ENCODE measurements at regions not wholly inside any gene's neighbourhood (a gene's known extent, or its start where the extent isn't known, plus 50 kb on each side); places are given as distances from the start of the nearest gene placed in this dataset.

DNA sequence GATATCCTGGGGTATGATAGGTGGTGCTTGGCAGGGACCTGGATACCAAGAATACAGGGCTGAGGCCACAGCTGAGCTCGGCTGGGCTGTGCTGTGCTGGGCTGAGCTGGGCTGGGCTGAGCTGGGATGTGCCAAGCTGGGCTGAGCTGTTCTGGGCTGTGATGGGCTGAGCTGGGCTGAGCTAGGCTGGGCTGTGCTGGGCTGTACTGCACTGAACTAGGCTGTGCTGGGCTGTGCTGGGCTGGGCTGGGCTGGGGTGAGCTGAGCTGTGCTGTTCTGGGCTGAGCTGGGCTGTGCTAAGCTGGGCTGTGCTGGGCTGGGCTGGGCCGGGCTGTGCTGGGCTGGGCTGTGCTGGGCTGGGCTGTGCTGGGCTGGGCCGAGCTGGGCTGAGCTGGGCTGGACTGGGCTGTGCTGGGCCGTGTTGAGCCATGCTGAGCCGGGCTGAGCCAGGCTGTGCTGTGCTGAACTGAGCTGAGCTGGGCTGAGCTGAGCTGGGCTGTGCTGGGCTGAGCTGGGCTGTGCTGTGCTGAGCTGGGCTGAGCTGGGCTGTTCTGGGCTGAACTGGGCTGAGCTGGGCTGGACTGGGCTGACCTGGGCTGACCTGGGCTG lies 94.7 kb upstream of the ACTRT2 start:
- TF ChIP-seq, protein P1, sequence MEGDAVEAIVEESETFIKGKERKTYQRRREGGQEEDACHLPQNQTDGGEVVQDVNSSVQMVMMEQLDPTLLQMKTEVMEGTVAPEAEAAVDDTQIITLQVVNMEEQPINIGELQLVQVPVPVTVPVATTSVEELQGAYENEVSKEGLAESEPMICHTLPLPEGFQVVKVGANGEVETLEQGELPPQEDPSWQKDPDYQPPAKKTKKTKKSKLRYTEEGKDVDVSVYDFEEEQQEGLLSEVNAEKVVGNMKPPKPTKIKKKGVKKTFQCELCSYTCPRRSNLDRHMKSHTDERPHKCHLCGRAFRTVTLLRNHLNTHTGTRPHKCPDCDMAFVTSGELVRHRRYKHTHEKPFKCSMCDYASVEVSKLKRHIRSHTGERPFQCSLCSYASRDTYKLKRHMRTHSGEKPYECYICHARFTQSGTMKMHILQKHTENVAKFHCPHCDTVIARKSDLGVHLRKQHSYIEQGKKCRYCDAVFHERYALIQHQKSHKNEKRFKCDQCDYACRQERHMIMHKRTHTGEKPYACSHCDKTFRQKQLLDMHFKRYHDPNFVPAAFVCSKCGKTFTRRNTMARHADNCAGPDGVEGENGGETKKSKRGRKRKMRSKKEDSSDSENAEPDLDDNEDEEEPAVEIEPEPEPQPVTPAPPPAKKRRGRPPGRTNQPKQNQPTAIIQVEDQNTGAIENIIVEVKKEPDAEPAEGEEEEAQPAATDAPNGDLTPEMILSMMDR (IDR thresholded peaks at IDR 0.05), result no peak
- H3K27ac ChIP-seq, result peak overlapping the region; percentile 87 to 88
- H3K4me1 ChIP-seq, result peaks cover 6 to 55% (median 41%) of the 10 kb centered on the region in 4 donors
- H3K4me3 ChIP-seq, result no peak overlapping the region
- no peaks in the 10 kb centered on the region for H3K36me3 ChIP-seq
- intact Hi-C loops (cut with DNase I; ENCODE audit: low total_unique reads), result no loop called here
- no peak for DNase-seq
- H3K9me3 ChIP-seq, result peaks cover 0 to 13% (median 0%) of the 10 kb centered on the region in 3 donors
- peaks cover 0 to under 1% of the 10 kb centered on the region in 2 donors for H3K27me3 ChIP-seq

DNA sequence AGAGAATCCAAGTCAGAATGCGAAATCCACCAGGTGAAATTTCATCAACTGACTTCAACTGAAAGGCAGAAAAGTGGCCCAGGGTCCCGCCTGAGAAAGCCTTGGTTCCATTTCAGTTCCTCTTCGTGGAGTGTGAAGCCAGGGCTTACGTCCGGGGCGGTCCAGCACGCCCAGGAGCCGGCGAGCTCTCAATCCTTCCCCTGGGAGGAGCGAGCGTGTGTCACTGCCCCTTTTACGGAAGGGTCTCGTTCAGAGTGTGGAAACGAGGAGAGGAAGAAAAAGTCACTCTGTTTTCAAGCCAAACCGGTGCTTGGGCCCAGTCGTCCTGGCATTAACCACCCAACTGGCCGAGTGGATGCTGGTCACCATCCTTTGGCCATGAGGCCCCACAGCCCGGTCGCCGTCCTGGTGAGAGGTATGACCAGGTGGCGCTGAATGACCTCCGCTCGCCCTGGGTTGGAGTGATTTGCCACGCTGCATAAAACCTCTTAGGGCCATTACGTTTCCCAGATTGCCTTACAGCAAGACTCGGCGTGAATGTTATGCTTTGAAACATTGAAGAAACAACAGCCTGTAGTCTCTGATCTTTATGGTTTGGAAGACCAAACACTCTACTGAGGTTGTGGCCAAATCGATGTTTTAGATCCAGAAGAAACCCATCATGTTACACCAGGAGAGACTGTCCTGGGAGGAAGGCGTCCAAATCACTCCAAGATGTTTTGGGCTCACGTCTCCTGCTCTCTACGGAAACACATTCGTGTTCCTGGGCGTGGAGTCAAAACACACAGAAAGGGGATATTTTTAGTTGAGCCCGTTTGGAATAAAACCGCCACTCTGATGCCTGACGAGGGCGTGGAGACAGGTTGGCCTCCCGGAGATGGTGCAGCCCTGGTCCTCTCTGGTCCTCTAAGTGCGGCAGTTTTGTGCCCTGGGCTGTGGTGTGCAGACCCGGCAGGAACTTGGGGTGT lies 93.6 kb upstream of the ACTRT2 start:
- DNase-seq, result peak; percentile 55 to 92
- Histone ChIP-seq H3K27ac (peak overlapping the region; percentile 87 to 88), H3K4me1 (peaks cover 6 to 44% (median 34%) of the 10 kb centered on the region in 4 donors), H3K4me3 (peak overlapping the region; percentile 9 to 31), H3K9me3 (peaks cover 0 to 13% (median 0%) of the 10 kb centered on the region in 3 donors), H3K36me3 (no peaks in the 10 kb centered on the region), H3K27me3 (peaks cover 0 to 2% of the 10 kb centered on the region in 2 donors)
- TF ChIP-seq, protein P1 (IDR thresholded peaks at IDR 0.05), result no peak
- intact Hi-C loops (cut with DNase I; ENCODE audit: low total_unique reads), result no loop called here

DNA sequence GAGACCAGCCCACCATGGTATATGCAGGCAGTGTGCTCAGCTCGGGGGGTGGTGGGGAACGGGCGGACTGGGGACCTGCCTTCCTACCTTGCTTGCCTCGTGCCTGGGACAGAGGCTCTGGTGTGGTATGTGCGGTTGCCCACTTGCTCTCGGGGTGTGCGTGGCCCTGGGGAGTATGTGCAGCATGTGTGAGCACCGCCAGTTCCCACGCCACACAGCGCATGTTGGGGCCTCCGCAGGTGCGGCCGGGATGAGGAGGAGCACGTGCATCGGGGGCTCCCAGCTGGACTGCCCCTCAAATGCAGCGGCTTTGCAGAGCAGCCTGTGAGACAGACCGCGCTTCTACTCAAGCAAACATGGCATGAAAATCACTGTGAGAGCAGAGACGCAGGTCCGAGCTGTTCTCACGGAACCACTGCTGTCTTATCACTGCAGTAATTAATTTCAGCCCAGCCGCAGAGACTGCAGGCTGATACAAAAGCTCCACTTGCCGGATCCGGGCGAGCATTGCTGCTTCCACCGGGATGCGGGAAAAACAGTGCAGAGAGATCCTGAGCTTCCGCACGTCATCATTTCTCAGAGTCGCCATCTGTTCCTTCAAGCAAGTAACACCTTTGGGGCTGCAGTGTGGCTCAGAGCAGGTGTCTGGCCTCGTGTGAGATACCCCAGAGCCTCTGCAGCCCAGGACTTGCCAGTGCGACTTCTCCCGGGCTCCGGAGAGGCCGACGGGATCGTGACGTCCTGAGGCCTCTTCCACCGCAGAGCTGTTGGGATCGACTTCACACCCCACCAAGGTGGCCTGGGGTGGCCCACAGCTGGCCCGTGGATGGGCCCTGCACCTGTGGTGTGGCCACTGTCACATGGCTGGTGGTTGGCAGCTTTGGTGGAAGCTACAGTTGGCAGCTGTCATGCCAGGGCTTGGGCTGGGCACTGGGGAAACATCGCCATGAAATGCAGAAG lies 92.6 kb upstream of the ACTRT2 start:
- Histone ChIP-seq H3K27ac (peak overlapping the region; percentile 87 to 88), H3K4me3 (no peak overlapping the region), H3K4me1 (peaks cover 6 to 41% (median 33%) of the 10 kb centered on the region in 4 donors), H3K27me3 (peaks cover 0 to 2% of the 10 kb centered on the region in 2 donors), H3K36me3 (no peaks in the 10 kb centered on the region), H3K9me3 (peaks cover 0 to 13% (median 0%) of the 10 kb centered on the region in 3 donors)
- TF ChIP-seq, protein P1 (IDR thresholded peaks at IDR 0.05), result no peak
- intact Hi-C loops (cut with DNase I; ENCODE audit: low total_unique reads), result no loop called here
- no peak for DNase-seq

DNA sequence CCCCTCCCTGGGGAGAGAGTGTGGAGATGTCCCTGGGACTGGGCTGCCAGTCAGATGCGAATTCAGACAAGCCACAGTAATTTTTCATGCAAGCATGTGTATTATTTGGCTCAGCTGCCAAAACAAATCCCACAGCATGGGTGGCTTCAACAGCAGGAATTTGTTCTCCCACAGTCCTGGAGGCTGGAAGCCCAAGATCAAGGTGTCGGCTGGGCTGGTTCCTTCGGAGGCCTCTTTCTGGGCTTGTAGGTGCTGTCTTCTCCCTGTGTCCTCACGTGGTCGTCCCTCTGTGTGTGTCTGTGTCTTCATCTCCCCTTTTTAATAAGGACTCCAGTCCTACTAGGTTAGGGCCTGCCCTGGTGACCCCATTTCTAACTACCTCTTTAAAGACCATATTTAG lies 91.9 kb upstream of the ACTRT2 start:
- no peaks in the 10 kb centered on the region for H3K36me3 ChIP-seq
- TF ChIP-seq, protein P1 (IDR thresholded peaks at IDR 0.05), result no peak
- peaks cover 6 to 41% (median 33%) of the 10 kb centered on the region in 4 donors for H3K4me1 ChIP-seq
- H3K27ac ChIP-seq, result peak overlapping the region in 1 of 2 donors; percentile 87
- H3K4me3 ChIP-seq, result no peak overlapping the region
- H3K9me3 ChIP-seq, result peaks cover 0 to 13% (median 0%) of the 10 kb centered on the region in 3 donors
- peaks cover 0 to 2% of the 10 kb centered on the region in 2 donors for H3K27me3 ChIP-seq
- DNase-seq, result no peak
- intact Hi-C loops (cut with DNase I; ENCODE audit: low total_unique reads), result no loop called here
